ENCODE measurements at regions not wholly inside any gene's neighbourhood (a gene's known extent, or its start where the extent isn't known, plus 50 kb on each side); places are given as distances from the start of the nearest gene placed in this dataset.

DNA sequence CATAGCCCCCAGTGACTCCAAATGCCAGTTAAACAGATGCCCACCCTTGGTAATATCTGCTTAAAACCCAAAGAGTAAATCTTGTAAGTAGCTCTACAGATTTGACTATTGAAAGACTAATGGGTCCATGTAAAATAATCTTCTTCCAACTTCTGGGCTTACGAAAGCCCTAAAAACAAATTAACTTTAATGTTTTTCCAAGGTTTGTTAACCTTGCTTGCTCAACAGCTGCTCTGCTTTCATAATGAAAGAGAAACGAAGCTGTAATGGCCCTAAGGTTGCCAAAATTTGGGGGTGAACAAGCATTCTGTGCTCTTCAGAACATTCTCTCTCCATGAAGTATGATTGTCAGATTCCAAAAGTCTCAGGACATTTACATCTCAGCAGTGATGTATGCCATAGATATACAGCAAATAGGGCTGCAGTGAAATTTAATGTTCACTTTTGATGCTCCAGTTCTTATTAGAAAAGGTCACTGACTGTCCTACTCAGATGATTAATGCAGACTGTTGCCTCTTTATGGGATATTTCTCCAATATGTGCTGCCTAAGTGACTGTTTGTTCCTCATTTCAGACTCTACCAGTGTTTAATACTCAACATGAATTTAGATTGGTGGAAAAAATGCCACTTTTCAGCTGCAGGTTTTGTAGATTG lies 436.3 kb upstream of the CHST9 start:
- DNase-seq, result no peak
- no peaks in the 10 kb centered on the region for H3K9me3 ChIP-seq (ENCODE audit: insufficient read depth, low read depth)
- no peak overlapping the region for H3K27ac ChIP-seq
- H3K4me2 ChIP-seq, result no peak overlapping the region
- no peaks in the 10 kb centered on the region for H3K4me1 ChIP-seq (replicated peaks; ENCODE audit: insufficient read depth)
- TF ChIP-seq, protein P1, sequence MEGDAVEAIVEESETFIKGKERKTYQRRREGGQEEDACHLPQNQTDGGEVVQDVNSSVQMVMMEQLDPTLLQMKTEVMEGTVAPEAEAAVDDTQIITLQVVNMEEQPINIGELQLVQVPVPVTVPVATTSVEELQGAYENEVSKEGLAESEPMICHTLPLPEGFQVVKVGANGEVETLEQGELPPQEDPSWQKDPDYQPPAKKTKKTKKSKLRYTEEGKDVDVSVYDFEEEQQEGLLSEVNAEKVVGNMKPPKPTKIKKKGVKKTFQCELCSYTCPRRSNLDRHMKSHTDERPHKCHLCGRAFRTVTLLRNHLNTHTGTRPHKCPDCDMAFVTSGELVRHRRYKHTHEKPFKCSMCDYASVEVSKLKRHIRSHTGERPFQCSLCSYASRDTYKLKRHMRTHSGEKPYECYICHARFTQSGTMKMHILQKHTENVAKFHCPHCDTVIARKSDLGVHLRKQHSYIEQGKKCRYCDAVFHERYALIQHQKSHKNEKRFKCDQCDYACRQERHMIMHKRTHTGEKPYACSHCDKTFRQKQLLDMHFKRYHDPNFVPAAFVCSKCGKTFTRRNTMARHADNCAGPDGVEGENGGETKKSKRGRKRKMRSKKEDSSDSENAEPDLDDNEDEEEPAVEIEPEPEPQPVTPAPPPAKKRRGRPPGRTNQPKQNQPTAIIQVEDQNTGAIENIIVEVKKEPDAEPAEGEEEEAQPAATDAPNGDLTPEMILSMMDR (conservative IDR thresholded peaks at IDR 0.05), result no peak
- BruUV-seq (replicated peaks), result no TSS peak
- intact Hi-C loops (cut with micrococcal nuclease; ENCODE audit: unreplicated experiment), result no loop called here
- no peaks in the 10 kb centered on the region for H4K20me1 ChIP-seq (ENCODE audit: insufficient read depth)
- no peaks in the 10 kb centered on the region for H3F3A ChIP-seq (ENCODE audit: insufficient read depth, low read depth)
- H3K27me3 ChIP-seq (ENCODE audit: insufficient read depth, low read depth), result no peaks in the 10 kb centered on the region
- no peaks in the 10 kb centered on the region for H3K9me2 ChIP-seq (ENCODE audit: insufficient read depth)
- ChIA-PET CTCF (no interaction called here), POLR2A (ENCODE audit: unreplicated experiment) (no interaction called here)
- no peak overlapping the region for H3K4me3 ChIP-seq
- H2AFZ ChIP-seq, result no peak overlapping the region
- H3K36me3 ChIP-seq (ENCODE audit: low read depth), result no peaks in the 10 kb centered on the region
- H3K79me2 ChIP-seq (ENCODE audit: low read depth), result no peaks in the 10 kb centered on the region

GRCh38 chr18:27619906-27620305 lies 434.8 kb upstream of the CHST9 start:
- Histone ChIP-seq H3K79me2 (ENCODE audit: low read depth) (no peaks in the 10 kb centered on the region), H3F3A (ENCODE audit: insufficient read depth, low read depth) (no peaks in the 10 kb centered on the region), H3K9me3 (ENCODE audit: insufficient read depth, low read depth) (no peaks in the 10 kb centered on the region), H4K20me1 (ENCODE audit: insufficient read depth) (no peaks in the 10 kb centered on the region), H2AFZ (no peak overlapping the region), H3K9me2 (ENCODE audit: insufficient read depth) (no peaks in the 10 kb centered on the region), H3K4me2 (no peak overlapping the region), H3K27me3 (ENCODE audit: insufficient read depth, low read depth) (no peaks in the 10 kb centered on the region), H3K36me3 (ENCODE audit: low read depth) (no peaks in the 10 kb centered on the region), H3K4me1 (replicated peaks; ENCODE audit: insufficient read depth) (no peaks in the 10 kb centered on the region), H3K27ac (no peak overlapping the region), H3K4me3 (no peak overlapping the region)
- DNase-seq, result no peak
- intact Hi-C loops (cut with micrococcal nuclease; ENCODE audit: unreplicated experiment), result no loop called here
- BruUV-seq (replicated peaks), result no TSS peak
- ChIA-PET CTCF (no interaction called here), POLR2A (ENCODE audit: unreplicated experiment) (no interaction called here)
- no peak for TF ChIP-seq EZH2 (IDR thresholded peaks at IDR 0.05; ENCODE audit: low read depth)
- TF ChIP-seq, protein P1 (conservative IDR thresholded peaks at IDR 0.05), result no peak

- H3K79me2 ChIP-seq (ENCODE audit: low read depth), result no peaks in the 10 kb centered on the region
- no peaks in the 10 kb centered on the region for H3K36me3 ChIP-seq (ENCODE audit: low read depth)
- no peaks in the 10 kb centered on the region for H3F3A ChIP-seq (ENCODE audit: insufficient read depth, low read depth)
- no peaks in the 10 kb centered on the region for H3K4me1 ChIP-seq (replicated peaks; ENCODE audit: insufficient read depth)
- H3K27ac ChIP-seq, result no peak overlapping the region
- no TSS peak for BruUV-seq (replicated peaks)
- H3K4me3 ChIP-seq, result no peak overlapping the region
- H2AFZ ChIP-seq, result no peak overlapping the region
- no peak overlapping the region for H3K4me2 ChIP-seq
- no peaks in the 10 kb centered on the region for H3K27me3 ChIP-seq (ENCODE audit: insufficient read depth, low read depth)
- DNase-seq, result no peak
- H4K20me1 ChIP-seq (ENCODE audit: insufficient read depth), result no peaks in the 10 kb centered on the region
- ChIA-PET POLR2A (ENCODE audit: unreplicated experiment) (no interaction called here), CTCF (interaction anchor here (0.8 kb wide), 1 partner anchor 28 kb away, joined by 3 read pairs; no protein-coding TSS in a partner anchor)
- H3K9me2 ChIP-seq (ENCODE audit: insufficient read depth), result no peaks in the 10 kb centered on the region
- TF ChIP-seq, protein P1 (conservative IDR thresholded peaks at IDR 0.05), result no peak
- TF ChIP-seq EZH2 (IDR thresholded peaks at IDR 0.05; ENCODE audit: low read depth), result no peak
- H3K9me3 ChIP-seq (ENCODE audit: insufficient read depth, low read depth), result no peaks in the 10 kb centered on the region
- intact Hi-C loops (cut with micrococcal nuclease; ENCODE audit: unreplicated experiment), result no loop called here
Observed at GRCh38 chr18:27619090-27619772, 434.1 kb upstream of the CHST9 start.

All from PC-9 (cell line).